ENCODE measurements at regions not wholly inside any gene's neighbourhood (a gene's known extent, or its start where the extent isn't known, plus 50 kb on each side); places are given as distances from the start of the nearest gene placed in this dataset.

- no peaks in the 10 kb centered on the region for H3K27me3 ChIP-seq
- 76 to 80% (median 79%) methylated on average over 1 of the region's 1 CpG for WGBS, 3 donors
- H3K4me3 ChIP-seq: no peak overlapping the region
- DNase-seq: no peak
- H3K9me3 ChIP-seq: no peaks in the 10 kb centered on the region
- no peak overlapping the region for H3K27ac ChIP-seq
- H3K36me3 ChIP-seq: no peaks in the 10 kb centered on the region
- intact Hi-C loops (cut with DNase I): no loop called here
- peaks cover 1% of the 10 kb centered on the region for H3K4me1 ChIP-seq (ENCODE audit: insufficient read depth)
- TF ChIP-seq CTCF (IDR thresholded peaks at IDR 0.05) (no peak), EP300 (IDR thresholded peaks at IDR 0.05) (no peak), POLR2A (IDR thresholded peaks at IDR 0.05) (no peak)
Measured at GRCh38 chr2:181140928-181141327, 160.5 kb downstream of the UBE2E3 start.

GRCh38 chr2:181141676-181142075, 161.3 kb downstream of the UBE2E3 start:
- TF ChIP-seq POLR2A (IDR thresholded peaks at IDR 0.05) (no peak), CTCF (IDR thresholded peaks at IDR 0.05) (no peak), EP300 (IDR thresholded peaks at IDR 0.05) (no peak)
- WGBS, 3 donors: 85 to 93% (median 86%) methylated on average over 2 of the region's 2 CpGs
- no peak for DNase-seq
- intact Hi-C loops (cut with DNase I): no loop called here
- no peaks in the 10 kb centered on the region for H3K9me3 ChIP-seq
- H3K36me3 ChIP-seq: no peaks in the 10 kb centered on the region
- H3K4me1 ChIP-seq (ENCODE audit: insufficient read depth): peaks cover 1% of the 10 kb centered on the region
- H3K27me3 ChIP-seq: no peaks in the 10 kb centered on the region
- no peak overlapping the region for H3K27ac ChIP-seq
- no peak overlapping the region for H3K4me3 ChIP-seq

GRCh38 chr2:181142514-181142913, 162.1 kb downstream of the UBE2E3 start:
- intact Hi-C loops (cut with DNase I): no loop called here
- Histone ChIP-seq H3K4me1 (ENCODE audit: insufficient read depth) (peaks cover 1% of the 10 kb centered on the region), H3K36me3 (no peaks in the 10 kb centered on the region), H3K4me3 (no peak overlapping the region), H3K27ac (no peak overlapping the region), H3K9me3 (no peaks in the 10 kb centered on the region), H3K27me3 (no peaks in the 10 kb centered on the region)
- 65 to 68% (median 66%) methylated on average over 4 of the region's 4 CpGs for WGBS, 3 donors
- no peak for DNase-seq
- TF ChIP-seq EP300 (IDR thresholded peaks at IDR 0.05) (no peak), POLR2A (IDR thresholded peaks at IDR 0.05) (no peak), CTCF (IDR thresholded peaks at IDR 0.05) (no peak)

GRCh38 chr2:181143790-181144300, 163.4 kb downstream of the UBE2E3 start:
- no peaks in the 10 kb centered on the region for H3K9me3 ChIP-seq
- H3K4me1 ChIP-seq (ENCODE audit: insufficient read depth): peaks cover 1% of the 10 kb centered on the region
- no peak for DNase-seq
- H3K27me3 ChIP-seq: no peaks in the 10 kb centered on the region
- H3K27ac ChIP-seq: no peak overlapping the region
- intact Hi-C loops (cut with DNase I): no loop called here
- H3K36me3 ChIP-seq: no peaks in the 10 kb centered on the region
- no peak for TF ChIP-seq CTCF (IDR thresholded peaks at IDR 0.05)
- no peak for TF ChIP-seq EP300 (IDR thresholded peaks at IDR 0.05)
- no peak for TF ChIP-seq POLR2A (IDR thresholded peaks at IDR 0.05)
- no peak overlapping the region for H3K4me3 ChIP-seq
- WGBS, 3 donors: 91 to 95% (median 92%) methylated on average over 2 of the region's 2 CpGs
